K562 (cell line): ENCODE measurements at regions not wholly inside any gene's neighbourhood (a gene's known extent, or its start where the extent isn't known, plus 50 kb on each side); places are given as distances from the start of the nearest gene placed in this dataset.

Source experiments
- ATAC-seq: fragments of 200-7000 bp; cut with Tn5 transposase; 3 replicates; pipeline ENCODE4 v1.9.1; 2020; ENCODE audit warnings: moderate library complexity
- BruUV-seq: library from RNA; stranded (reverse); fragments of 400-500 nt; replicated peaks from 2 replicates; lab custom pipeline; 2021; lab: Mats Ljungman, UMichigan
- CTCF ChIA-PET: fragments of 300-600 bp; formaldehyde crosslinking; extraction: SDS; loops from one replicate; lab custom pipeline; 2021; ENCODE audit warnings: low intra/inter-chr PET ratio; lab: Yijun Ruan, JAX
- POLR2A ChIA-PET: fragments of 300-600, 350-650 bp; sonication (Branson Sonifier 250); formaldehyde crosslinking; extraction: SDS; loops from one replicate; lab custom pipeline; 2021; ENCODE audit warnings: antibody characterized with exemption, inconsistent platforms; lab: Yijun Ruan, JAX
- DNase-seq, 4 experiments: peaks; one replicate each; pipeline versions ENCODE4 v3.0.0 to v3.0.0-alpha.2; 2011 to 2018; ENCODE audit warnings: low spot score in 3 of 4, mixed read lengths in 3 of 4; ENCODE audit errors: extremely low read depth in 1 of 4
- FAIRE-seq: peaks from 2 replicates; lab custom pipeline; 2011; peaks lifted over from hg19 to GRCh38; lab: Jason Lieb, UNC
- H2AFZ ChIP-seq: 2 replicates; pipeline ENCODE4 v1.6.0; 2011; ENCODE audit warnings: low read depth, low read length, control low read depth, inconsistent platforms
- H3K27ac ChIP-seq: fragments of 200-600 bp; 3 replicates; pipeline ENCODE4 v1.8.0; 2011; ENCODE audit warnings: low read depth, mild to moderate bottlenecking, control low read depth, inconsistent platforms, low read length, moderate library complexity, mixed read lengths; ENCODE audit errors: extremely low read depth
- H3K27me3 ChIP-seq, 2 experiments: fragments of 300-600 bp in 1 of 2; 2 replicates in 1 of 2; 3 replicates in 1 of 2; pipeline versions ENCODE4 v1.6.0 to v1.8.0; 2011; ENCODE audit warnings: inconsistent platforms in 2 of 2, low read length in 2 of 2, mild to moderate bottlenecking in 1 of 2, mixed read lengths in 1 of 2, moderate library complexity in 1 of 2; ENCODE audit not compliant: control insufficient read depth in 2 of 2, insufficient read depth in 2 of 2
- H3K36me3 ChIP-seq: fragments of 300-600 bp; 3 replicates; pipeline ENCODE4 v1.8.0; 2011; ENCODE audit warnings: mild to moderate bottlenecking, low read length, inconsistent platforms; ENCODE audit not compliant: control insufficient read depth, insufficient read depth
- H3K4me1 ChIP-seq, 2 experiments: fragments of 200-600 bp in 1 of 2; replicated peaks in 1 of 2; 2 replicates in 1 of 2; 3 replicates in 1 of 2; pipeline versions ENCODE4 v1.5.1 to v1.8.0; 2011; ENCODE audit warnings: inconsistent platforms in 2 of 2, low read length in 2 of 2, mild to moderate bottlenecking in 1 of 2, mixed read lengths in 1 of 2, moderate library complexity in 1 of 2; ENCODE audit not compliant: control insufficient read depth in 2 of 2, insufficient read depth in 2 of 2
- H3K4me2 ChIP-seq: 2 replicates; pipeline ENCODE4 v1.6.1; 2011; ENCODE audit warnings: low read length, control low read depth, inconsistent platforms, mixed read lengths; ENCODE audit not compliant: insufficient read depth
- H3K4me3 ChIP-seq: fragments of 200-600 bp; sonication (generic), shearing (Covaris generic); 2 replicates; pipeline ENCODE4 v1.5.1; 2016; ENCODE audit warnings: control low read depth, inconsistent platforms
- H3K79me2 ChIP-seq: fragments of 200-600 bp; 3 replicates; pipeline ENCODE4 v1.8.0; 2011; ENCODE audit warnings: low read length, inconsistent platforms; ENCODE audit not compliant: control insufficient read depth, insufficient read depth
- H3K9ac ChIP-seq, 2 experiments: 2 replicates each; pipeline versions ENCODE4 v1.6.0 to v1.6.1; 2011; ENCODE audit warnings: low read depth in 2 of 2, low read length in 2 of 2, control low read depth in 1 of 2, inconsistent platforms in 1 of 2, mild to moderate bottlenecking in 1 of 2, mixed read lengths in 1 of 2; ENCODE audit not compliant: insufficient read depth in 1 of 2
- H3K9me1 ChIP-seq: one replicate; pipeline ENCODE4 v1.6.0; 2011; ENCODE audit warnings: inconsistent platforms, mild to moderate bottlenecking, low read length, moderate library complexity; ENCODE audit not compliant: control insufficient read depth, insufficient read depth
- H3K9me3 ChIP-seq: replicated peaks from 2 replicates; pipeline ENCODE4 v1.5.1; 2011; ENCODE audit warnings: low read depth, low read length, inconsistent platforms; ENCODE audit not compliant: control insufficient read depth, insufficient read depth
- H4K20me1 ChIP-seq: replicated peaks from 2 replicates; pipeline ENCODE4 v1.6.1; 2011; ENCODE audit warnings: low read length, inconsistent platforms, mixed read lengths; ENCODE audit not compliant: control insufficient read depth, insufficient read depth
- ARID1B ChIP-seq: fragments of 450-650 bp; IDR thresholded peaks from 2 replicates; pipeline ENCODE4 v1.6.1; 2016; ENCODE audit warnings: antibody characterized with exemption, mild to moderate bottlenecking, inconsistent platforms
- FIP1L1 ChIP-seq: fragments of 200-400 bp; formaldehyde crosslinking; IDR thresholded peaks from 2 replicates; pipeline ENCODE4 v1.6.1; 2018; ENCODE audit warnings: mild to moderate bottlenecking, low read depth, low read length; ENCODE audit not compliant: poor library complexity, severe bottlenecking
- ILF3 ChIP-seq: fragments of 450-650 bp; IDR thresholded peaks from 2 replicates; pipeline ENCODE4 v1.6.1; 2018; ENCODE audit warnings: antibody characterized with exemption, mild to moderate bottlenecking, moderate library complexity, borderline replicate concordance
- JUND ChIP-seq, 2 experiments: IDR thresholded peaks; 2 replicates in 1 of 2; 3 replicates in 1 of 2; pipeline ENCODE4 v1.6.1; 2011; ENCODE audit warnings: borderline replicate concordance in 2 of 2, low read depth in 2 of 2, low read length in 2 of 2, improper control_type of control experiment in 1 of 2, missing biosample characterization in 1 of 2, missing genetic modification characterization in 1 of 2, missing genetic modification reagents in 1 of 2
- MYC ChIP-seq, 2 experiments: fragments of 250-450 bp in 1 of 2; sonication (Bioruptor Pico) in 1 of 2; IDR thresholded peaks; 2 replicates each; pipeline versions ENCODE4 v1.5.1 to v1.6.1; 2012 to 2021; ENCODE audit warnings: low read depth in 2 of 2, borderline replicate concordance in 1 of 2, improper control_type of control experiment in 1 of 2, low read length in 1 of 2, mild to moderate bottlenecking in 1 of 2, moderate library complexity in 1 of 2
- SETDB1 ChIP-seq: IDR thresholded peaks from one replicate; pipeline ENCODE4 v1.6.1; 2012; ENCODE audit warnings: low read length, control low read depth, inconsistent platforms
- SMARCB1 ChIP-seq: IDR thresholded peaks from 2 replicates; pipeline ENCODE4 v1.6.1; 2011; ENCODE audit warnings: improper control_type of control experiment, low read depth; ENCODE audit not compliant: insufficient read length
- SRF ChIP-seq, 2 experiments: fragments of 250-450, 450-650 bp in 1 of 2; sonication (Bioruptor Pico) in 1 of 2; sonication (generic) in 1 of 2; formaldehyde crosslinking; IDR thresholded peaks; 2 replicates each; pipeline versions ENCODE4 v1.5.0 to v1.5.1; 2020 to 2022; ENCODE audit warnings: mild to moderate bottlenecking in 1 of 2, missing genetic modification reagents in 1 of 2
- ZNF347 ChIP-seq: fragments of 450-650 bp; formaldehyde crosslinking; IDR thresholded peaks from 2 replicates; pipeline ENCODE4 v1.4.0; 2020; ENCODE audit warnings: low read depth, mild to moderate bottlenecking, moderate library complexity
- ZNF695 ChIP-seq: fragments of 450-650 bp; formaldehyde crosslinking; IDR thresholded peaks from 2 replicates; pipeline ENCODE4 v1.4.0; 2020; ENCODE audit warnings: mild to moderate bottlenecking, moderate library complexity
- WGBS: fragments of 100-300 bp; shearing (Covaris generic); methylation state at CpG from one replicate; pipeline ENCODE4 v1.1.6; 2016; ENCODE audit warnings: low coverage, mixed read lengths; ENCODE audit not compliant: insufficient coverage; ENCODE audit errors: missing lambda C conversion rate; 5-methylcytosine and 5-hydroxymethylcytosine counted together
- in situ Hi-C: fragments of 300-500 bp; cut with MboI; formaldehyde crosslinking; loops from 4 replicates; pipeline ENCODE4 v1.15.0; 2018; ENCODE audit warnings: inconsistent platforms, mixed read lengths
- intact Hi-C: fragments of 100-400 bp; cut with micrococcal nuclease; formaldehyde crosslinking; loops from 2 replicates; pipeline ENCODE4 v1.14.2; 2022
- TF ChIP-seq, protein P1 (sequence below): fragments of 200-800 bp; sonication (Bioruptor generic); IDR thresholded peaks from 2 replicates; pipeline ENCODE4 v1.6.1; 2016; ENCODE audit warnings: missing genetic modification characterization, missing compliant biosample characterization
- TF ChIP-seq, protein P2 (sequence below): fragments of 200-400 bp; formaldehyde crosslinking; IDR thresholded peaks from 2 replicates; pipeline ENCODE4 v1.6.1; 2017; ENCODE audit warnings: mild to moderate bottlenecking, low read depth, low read length, moderate library complexity

DNA sequence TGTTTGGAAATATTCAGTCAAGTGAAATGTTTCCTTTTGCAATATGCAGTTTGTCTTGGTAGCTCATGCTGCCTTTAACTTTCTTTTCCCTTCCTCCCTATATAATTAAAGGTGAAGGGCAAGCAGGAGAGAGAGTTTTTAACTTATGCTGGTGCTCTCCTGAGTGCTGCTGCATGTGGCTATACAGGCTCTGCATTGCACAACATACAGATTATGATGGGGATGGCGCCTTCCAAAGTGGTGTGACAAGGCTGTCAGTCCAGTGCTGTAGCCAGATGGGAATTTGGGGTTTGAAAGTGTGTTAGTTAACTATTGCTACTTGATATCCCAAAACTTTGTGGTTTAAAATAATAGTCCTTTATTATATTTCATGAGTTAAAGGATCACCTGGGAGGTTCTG is 199.0 kb downstream of the ATP23 start:
- no peak overlapping the region for H3K4me3 ChIP-seq
- no TSS peak for BruUV-seq
- no peaks in the 10 kb centered on the region for H4K20me1 ChIP-seq
- no peaks in the 10 kb centered on the region for H3K9me1 ChIP-seq
- no peaks in the 10 kb centered on the region for H3K27me3 ChIP-seq
- intact Hi-C loops: no loop called here
- no peaks in the 10 kb centered on the region for H3K79me2 ChIP-seq
- POLR2A ChIA-PET: no interaction called here
- DNase-seq (no peak), FAIRE-seq (no peak), ATAC-seq (no peak)
- H3K9me3 ChIP-seq: no peaks in the 10 kb centered on the region
- 0% methylated on average over 1 of the region's 1 CpG for WGBS
- H3K4me1 ChIP-seq: no peaks in the 10 kb centered on the region
- no peak overlapping the region for H3K27ac ChIP-seq
- H3K9ac ChIP-seq: no peak overlapping the region
- H3K36me3 ChIP-seq: no peaks in the 10 kb centered on the region
- CTCF ChIA-PET: no interaction called here
- H3K4me2 ChIP-seq: no peak overlapping the region
- in situ Hi-C loops: no loop called here
- TF ChIP-seq FIP1L1 (no peak), SETDB1 (no peak), JUND (IDR thresholded peaks at IDR 0.05; ENCODE audit: borderline replicate concordance, low read depth, low read length) (no peak), JUND (tag; IDR thresholded peaks at IDR 0.05; ENCODE audit: borderline replicate concordance, low read depth, low read length) (no peak), SMARCB1 (no peak), ZNF347 (CRISPR knock-in tag) (no peak), ILF3 (no peak), SRF (CRISPR knock-in tag; IDR thresholded peaks at IDR 0.05) (no peak), MYC (IDR thresholded peaks at IDR 0.05; ENCODE audit: low read depth, low read length) (no peak), MYC (CRISPR knock-in tag; IDR thresholded peaks at IDR 0.05; ENCODE audit: borderline replicate concordance, low read depth) (no peak), ZNF695 (CRISPR knock-in tag) (no peak), ARID1B (no peak)
- TF ChIP-seq, protein P1, sequence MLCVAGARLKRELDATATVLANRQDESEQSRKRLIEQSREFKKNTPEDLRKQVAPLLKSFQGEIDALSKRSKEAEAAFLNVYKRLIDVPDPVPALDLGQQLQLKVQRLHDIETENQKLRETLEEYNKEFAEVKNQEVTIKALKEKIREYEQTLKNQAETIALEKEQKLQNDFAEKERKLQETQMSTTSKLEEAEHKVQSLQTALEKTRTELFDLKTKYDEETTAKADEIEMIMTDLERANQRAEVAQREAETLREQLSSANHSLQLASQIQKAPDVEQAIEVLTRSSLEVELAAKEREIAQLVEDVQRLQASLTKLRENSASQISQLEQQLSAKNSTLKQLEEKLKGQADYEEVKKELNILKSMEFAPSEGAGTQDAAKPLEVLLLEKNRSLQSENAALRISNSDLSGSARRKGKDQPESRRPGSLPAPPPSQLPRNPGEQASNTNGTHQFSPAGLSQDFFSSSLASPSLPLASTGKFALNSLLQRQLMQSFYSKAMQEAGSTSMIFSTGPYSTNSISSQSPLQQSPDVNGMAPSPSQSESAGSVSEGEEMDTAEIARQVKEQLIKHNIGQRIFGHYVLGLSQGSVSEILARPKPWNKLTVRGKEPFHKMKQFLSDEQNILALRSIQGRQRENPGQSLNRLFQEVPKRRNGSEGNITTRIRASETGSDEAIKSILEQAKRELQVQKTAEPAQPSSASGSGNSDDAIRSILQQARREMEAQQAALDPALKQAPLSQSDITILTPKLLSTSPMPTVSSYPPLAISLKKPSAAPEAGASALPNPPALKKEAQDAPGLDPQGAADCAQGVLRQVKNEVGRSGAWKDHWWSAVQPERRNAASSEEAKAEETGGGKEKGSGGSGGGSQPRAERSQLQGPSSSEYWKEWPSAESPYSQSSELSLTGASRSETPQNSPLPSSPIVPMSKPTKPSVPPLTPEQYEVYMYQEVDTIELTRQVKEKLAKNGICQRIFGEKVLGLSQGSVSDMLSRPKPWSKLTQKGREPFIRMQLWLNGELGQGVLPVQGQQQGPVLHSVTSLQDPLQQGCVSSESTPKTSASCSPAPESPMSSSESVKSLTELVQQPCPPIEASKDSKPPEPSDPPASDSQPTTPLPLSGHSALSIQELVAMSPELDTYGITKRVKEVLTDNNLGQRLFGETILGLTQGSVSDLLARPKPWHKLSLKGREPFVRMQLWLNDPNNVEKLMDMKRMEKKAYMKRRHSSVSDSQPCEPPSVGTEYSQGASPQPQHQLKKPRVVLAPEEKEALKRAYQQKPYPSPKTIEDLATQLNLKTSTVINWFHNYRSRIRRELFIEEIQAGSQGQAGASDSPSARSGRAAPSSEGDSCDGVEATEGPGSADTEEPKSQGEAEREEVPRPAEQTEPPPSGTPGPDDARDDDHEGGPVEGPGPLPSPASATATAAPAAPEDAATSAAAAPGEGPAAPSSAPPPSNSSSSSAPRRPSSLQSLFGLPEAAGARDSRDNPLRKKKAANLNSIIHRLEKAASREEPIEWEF (CRISPR knock-in tag): no peak
- TF ChIP-seq, protein P2, sequence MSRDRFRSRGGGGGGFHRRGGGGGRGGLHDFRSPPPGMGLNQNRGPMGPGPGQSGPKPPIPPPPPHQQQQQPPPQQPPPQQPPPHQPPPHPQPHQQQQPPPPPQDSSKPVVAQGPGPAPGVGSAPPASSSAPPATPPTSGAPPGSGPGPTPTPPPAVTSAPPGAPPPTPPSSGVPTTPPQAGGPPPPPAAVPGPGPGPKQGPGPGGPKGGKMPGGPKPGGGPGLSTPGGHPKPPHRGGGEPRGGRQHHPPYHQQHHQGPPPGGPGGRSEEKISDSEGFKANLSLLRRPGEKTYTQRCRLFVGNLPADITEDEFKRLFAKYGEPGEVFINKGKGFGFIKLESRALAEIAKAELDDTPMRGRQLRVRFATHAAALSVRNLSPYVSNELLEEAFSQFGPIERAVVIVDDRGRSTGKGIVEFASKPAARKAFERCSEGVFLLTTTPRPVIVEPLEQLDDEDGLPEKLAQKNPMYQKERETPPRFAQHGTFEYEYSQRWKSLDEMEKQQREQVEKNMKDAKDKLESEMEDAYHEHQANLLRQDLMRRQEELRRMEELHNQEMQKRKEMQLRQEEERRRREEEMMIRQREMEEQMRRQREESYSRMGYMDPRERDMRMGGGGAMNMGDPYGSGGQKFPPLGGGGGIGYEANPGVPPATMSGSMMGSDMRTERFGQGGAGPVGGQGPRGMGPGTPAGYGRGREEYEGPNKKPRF: no peak
- H2AFZ ChIP-seq: no peak overlapping the region
